ENCODE measurements at regions not wholly inside any gene's neighbourhood (a gene's known extent, or its start where the extent isn't known, plus 50 kb on each side); places are given as distances from the start of the nearest gene placed in this dataset.

GRCh38 chr1:94335950-94336349 is 82.2 kb upstream of the ABCD3 start:
- H3K9me3 Mint-ChIP-seq, result no peaks in the 10 kb centered on the region
- no peaks in the 10 kb centered on the region for H3K36me3 Mint-ChIP-seq
- H3K4me1 Mint-ChIP-seq, result no peaks in the 10 kb centered on the region
- H3K27me3 Mint-ChIP-seq, result peaks cover 19 to 37% (median 29%) of the 10 kb centered on the region in 3 donors
- no peak overlapping the region for H3K4me3 Mint-ChIP-seq
- H3K27ac Mint-ChIP-seq, result no peak overlapping the region
- DNase-seq, result no peak
- ATAC-seq (ENCODE audit: low read depth in 2 of 2), result no peak

- DNase-seq (no peak), ATAC-seq (ENCODE audit: low read depth in 2 of 2) (no peak)
- H3K4me1 Mint-ChIP-seq, result no peaks in the 10 kb centered on the region
- H3K27ac Mint-ChIP-seq, result no peak overlapping the region
- no peaks in the 10 kb centered on the region for H3K9me3 Mint-ChIP-seq
- no peak overlapping the region for H3K4me3 Mint-ChIP-seq
- peaks cover 24 to 40% (median 33%) of the 10 kb centered on the region in 3 donors for H3K27me3 Mint-ChIP-seq
- no peaks in the 10 kb centered on the region for H3K36me3 Mint-ChIP-seq
Measured at GRCh38 chr1:94335447-94335846, 82.7 kb upstream of the ABCD3 start.

GRCh38 chr1:94334764-94335163 is 83.4 kb upstream of the ABCD3 start:
- Mint-ChIP-seq H3K27me3 (peaks cover 27 to 40% (median 33%) of the 10 kb centered on the region in 3 donors), H3K9me3 (no peaks in the 10 kb centered on the region), H3K36me3 (no peaks in the 10 kb centered on the region), H3K27ac (no peak overlapping the region), H3K4me3 (no peak overlapping the region), H3K4me1 (peaks cover 0 to 6% (median 0%) of the 10 kb centered on the region in 3 donors)
- no peak for DNase-seq
- ATAC-seq (ENCODE audit: low read depth in 2 of 2), result no peak

GRCh38 chr1:94332952-94333351 is 85.2 kb upstream of the ABCD3 start:
- H3K9me3 Mint-ChIP-seq, result no peaks in the 10 kb centered on the region
- H3K27me3 Mint-ChIP-seq, result peaks cover 42 to 51% (median 44%) of the 10 kb centered on the region in 3 donors
- DNase-seq, result no peak
- H3K4me3 Mint-ChIP-seq, result no peak overlapping the region
- ATAC-seq (ENCODE audit: low read depth in 2 of 2), result no peak
- H3K36me3 Mint-ChIP-seq, result no peaks in the 10 kb centered on the region
- peaks cover 0 to 6% (median 0%) of the 10 kb centered on the region in 3 donors for H3K4me1 Mint-ChIP-seq
- H3K27ac Mint-ChIP-seq, result no peak overlapping the region

GRCh38 chr1:94332516-94332915 is 85.7 kb upstream of the ABCD3 start:
- H3K27me3 Mint-ChIP-seq, result peaks cover 44 to 53% (median 47%) of the 10 kb centered on the region in 3 donors
- peaks cover 0 to 6% (median 0%) of the 10 kb centered on the region in 3 donors for H3K4me1 Mint-ChIP-seq
- DNase-seq (no peak), ATAC-seq (ENCODE audit: low read depth in 2 of 2) (no peak)
- H3K4me3 Mint-ChIP-seq, result no peak overlapping the region
- no peaks in the 10 kb centered on the region for H3K9me3 Mint-ChIP-seq
- peak overlapping the region in 1 of 6 donors; percentile 26 for H3K27ac Mint-ChIP-seq
- H3K36me3 Mint-ChIP-seq, result no peaks in the 10 kb centered on the region

GRCh38 chr1:94329986-94330385 is 88.2 kb upstream of the ABCD3 start:
- no peak overlapping the region for H3K27ac Mint-ChIP-seq
- ATAC-seq (ENCODE audit: low read depth in 2 of 2), result no peak
- no peak overlapping the region for H3K4me3 Mint-ChIP-seq
- H3K36me3 Mint-ChIP-seq, result no peaks in the 10 kb centered on the region
- no peaks in the 10 kb centered on the region for H3K9me3 Mint-ChIP-seq
- H3K27me3 Mint-ChIP-seq, result peaks cover 57 to 62% (median 61%) of the 10 kb centered on the region in 3 donors
- no peak for DNase-seq
- peaks cover 0 to 6% (median 0%) of the 10 kb centered on the region in 3 donors for H3K4me1 Mint-ChIP-seq

- H3K4me1 Mint-ChIP-seq, result peaks cover 0 to 6% (median 0%) of the 10 kb centered on the region in 3 donors
- H3K9me3 Mint-ChIP-seq, result no peaks in the 10 kb centered on the region
- DNase-seq (no peak), ATAC-seq (ENCODE audit: low read depth in 2 of 2) (no peak)
- no peak overlapping the region for H3K27ac Mint-ChIP-seq
- H3K27me3 Mint-ChIP-seq, result peaks cover 54 to 64% (median 61%) of the 10 kb centered on the region in 3 donors
- H3K36me3 Mint-ChIP-seq, result no peaks in the 10 kb centered on the region
- no peak overlapping the region for H3K4me3 Mint-ChIP-seq
Measured at GRCh38 chr1:94329276-94329675, 88.9 kb upstream of the ABCD3 start.

- Mint-ChIP-seq H3K36me3 (no peaks in the 10 kb centered on the region), H3K9me3 (no peaks in the 10 kb centered on the region), H3K4me1 (peaks cover 0 to 6% (median 0%) of the 10 kb centered on the region in 3 donors), H3K27ac (no peak overlapping the region), H3K4me3 (no peak overlapping the region), H3K27me3 (peaks cover 61 to 69% (median 68%) of the 10 kb centered on the region in 3 donors)
- ATAC-seq (ENCODE audit: low read depth in 2 of 2) (no peak), DNase-seq (no peak)
Measured at GRCh38 chr1:94327001-94327690, 89.8 kb upstream of the ARHGAP29 start.

GRCh38 chr1:94326329-94326728 is 88.9 kb upstream of the ARHGAP29 start:
- ATAC-seq (ENCODE audit: low read depth in 2 of 2), result no peak
- Mint-ChIP-seq H3K9me3 (no peaks in the 10 kb centered on the region), H3K27me3 (peaks cover 59 to 68% (median 65%) of the 10 kb centered on the region in 3 donors)

GRCh38 chr1:94325377-94326302 is 88.3 kb upstream of the ARHGAP29 start:
- Mint-ChIP-seq H3K4me3 (no peak overlapping the region), H3K9me3 (no peaks in the 10 kb centered on the region), H3K27me3 (peaks cover 52 to 61% (median 59%) of the 10 kb centered on the region in 3 donors), H3K4me1 (peaks cover 0 to 6% (median 0%) of the 10 kb centered on the region in 3 donors), H3K36me3 (no peaks in the 10 kb centered on the region), H3K27ac (no peak overlapping the region)
- DNase-seq (no peak), ATAC-seq (ENCODE audit: low read depth in 2 of 2) (no peak)

More at GRCh38 chr1:94326329-94326728, 88.9 kb upstream of the ARHGAP29 start:
- Mint-ChIP-seq H3K27ac (peak overlapping the region in 1 of 6 donors; percentile 37), H3K36me3 (no peaks in the 10 kb centered on the region), H3K4me1 (peaks cover 0 to 6% (median 0%) of the 10 kb centered on the region in 3 donors), H3K4me3 (no peak overlapping the region)
- no peak for DNase-seq

- no peak overlapping the region for H3K4me3 Mint-ChIP-seq
- peaks cover 47 to 56% (median 53%) of the 10 kb centered on the region in 3 donors for H3K27me3 Mint-ChIP-seq
- H3K4me1 Mint-ChIP-seq, result no peaks in the 10 kb centered on the region
- ATAC-seq (ENCODE audit: low read depth in 2 of 2), result no peak
- no peaks in the 10 kb centered on the region for H3K9me3 Mint-ChIP-seq
- H3K27ac Mint-ChIP-seq, result no peak overlapping the region
- H3K36me3 Mint-ChIP-seq, result no peaks in the 10 kb centered on the region
- no peak for DNase-seq
Measured at GRCh38 chr1:94324178-94324544, 86.8 kb upstream of the ARHGAP29 start.

GRCh38 chr1:94323311-94324177 is 86.2 kb upstream of the ARHGAP29 start:
- ATAC-seq (ENCODE audit: low read depth in 2 of 2) (no peak), DNase-seq (no peak)
- H3K36me3 Mint-ChIP-seq, result no peaks in the 10 kb centered on the region
- H3K4me1 Mint-ChIP-seq, result no peaks in the 10 kb centered on the region
- H3K27me3 Mint-ChIP-seq, result peaks cover 43 to 53% (median 47%) of the 10 kb centered on the region in 3 donors
- no peak overlapping the region for H3K27ac Mint-ChIP-seq
- no peak overlapping the region for H3K4me3 Mint-ChIP-seq
- no peaks in the 10 kb centered on the region for H3K9me3 Mint-ChIP-seq

- Mint-ChIP-seq H3K4me3 (peak overlapping the region in 1 of 8 donors; percentile 41), H3K36me3 (no peaks in the 10 kb centered on the region), H3K9me3 (no peaks in the 10 kb centered on the region), H3K27me3 (peaks cover 34 to 46% (median 38%) of the 10 kb centered on the region in 3 donors), H3K27ac (no peak overlapping the region), H3K4me1 (no peaks in the 10 kb centered on the region)
- DNase-seq (no peak), ATAC-seq (ENCODE audit: low read depth in 2 of 2) (no peak)
Measured at GRCh38 chr1:94322696-94323095, 85.3 kb upstream of the ARHGAP29 start.
